Body of pancreas (tissue), 4 donors: ENCODE measurements at regions not wholly inside any gene's neighbourhood (a gene's known extent, or its start where the extent isn't known, plus 50 kb on each side); places are given as distances from the start of the nearest gene placed in this dataset.

Source experiments
- POLR2A ChIP-seq, 3 donors: fragments of 450-650 bp; IDR thresholded peaks; one replicate each; pipeline ENCODE4 v1.6.1; 2016; ENCODE audit warnings: antibody characterized with exemption in 3 of 3, mild to moderate bottlenecking in 2 of 3
- TF ChIP-seq, protein P1 (sequence below), 7 experiments: fragments of 450-650 bp in 4 of 7; fragments of 200-600 bp in 3 of 7; sonication (generic) in 3 of 7; IDR thresholded peaks; one replicate each; pipeline ENCODE4 v1.5.1; 2016 to 2019; ENCODE audit warnings: antibody characterized with exemption in 7 of 7

DNA sequence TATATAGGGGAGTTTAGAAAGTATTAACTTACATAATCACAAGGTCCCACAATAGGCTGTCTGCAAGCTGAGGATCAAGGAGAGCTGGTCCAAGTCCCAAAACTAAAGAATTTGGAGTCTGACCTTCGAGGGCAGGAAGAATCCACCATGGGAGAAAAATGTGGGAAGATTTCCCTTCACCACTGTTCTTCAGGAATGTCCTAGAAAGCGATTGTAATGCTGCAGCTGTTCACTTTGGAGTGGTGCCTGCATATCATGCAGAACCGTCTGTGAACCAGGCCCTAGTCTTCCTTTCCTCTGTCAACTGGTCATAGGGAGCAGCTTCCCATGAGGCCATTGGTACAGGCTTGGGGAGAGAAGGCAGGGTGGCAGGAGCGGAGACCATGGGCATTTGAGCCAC is 497.9 kb upstream of the ARPP21 start:
- TF ChIP-seq POLR2A (IDR thresholded peaks at IDR 0.05): no peak
- TF ChIP-seq, protein P1, sequence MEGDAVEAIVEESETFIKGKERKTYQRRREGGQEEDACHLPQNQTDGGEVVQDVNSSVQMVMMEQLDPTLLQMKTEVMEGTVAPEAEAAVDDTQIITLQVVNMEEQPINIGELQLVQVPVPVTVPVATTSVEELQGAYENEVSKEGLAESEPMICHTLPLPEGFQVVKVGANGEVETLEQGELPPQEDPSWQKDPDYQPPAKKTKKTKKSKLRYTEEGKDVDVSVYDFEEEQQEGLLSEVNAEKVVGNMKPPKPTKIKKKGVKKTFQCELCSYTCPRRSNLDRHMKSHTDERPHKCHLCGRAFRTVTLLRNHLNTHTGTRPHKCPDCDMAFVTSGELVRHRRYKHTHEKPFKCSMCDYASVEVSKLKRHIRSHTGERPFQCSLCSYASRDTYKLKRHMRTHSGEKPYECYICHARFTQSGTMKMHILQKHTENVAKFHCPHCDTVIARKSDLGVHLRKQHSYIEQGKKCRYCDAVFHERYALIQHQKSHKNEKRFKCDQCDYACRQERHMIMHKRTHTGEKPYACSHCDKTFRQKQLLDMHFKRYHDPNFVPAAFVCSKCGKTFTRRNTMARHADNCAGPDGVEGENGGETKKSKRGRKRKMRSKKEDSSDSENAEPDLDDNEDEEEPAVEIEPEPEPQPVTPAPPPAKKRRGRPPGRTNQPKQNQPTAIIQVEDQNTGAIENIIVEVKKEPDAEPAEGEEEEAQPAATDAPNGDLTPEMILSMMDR (IDR thresholded peaks at IDR 0.05): no peak
